ENCODE measurements at regions not wholly inside any gene's neighbourhood (a gene's known extent, or its start where the extent isn't known, plus 50 kb on each side); places are given as distances from the start of the nearest gene placed in this dataset.

DNA sequence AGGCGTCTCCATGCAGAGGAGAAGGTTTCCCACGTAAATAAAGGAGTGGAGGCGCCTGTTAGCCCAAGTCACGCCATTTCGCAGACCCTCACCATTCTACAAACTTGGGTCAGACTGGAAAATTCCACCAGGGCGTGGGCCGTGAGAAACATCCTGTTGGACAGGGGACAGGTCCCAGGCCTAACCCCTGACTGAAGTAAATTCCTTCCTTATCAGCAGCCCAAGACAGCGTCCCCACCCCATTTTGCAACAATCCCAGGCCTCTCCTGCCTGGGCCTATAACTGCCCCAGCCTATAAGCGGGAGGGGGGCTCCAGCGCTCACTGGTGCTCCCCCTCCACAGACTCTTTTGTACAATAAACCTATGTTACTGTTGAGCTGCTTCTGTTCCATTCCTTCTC lies 57.3 kb upstream of the CBLN2 start:
- TF ChIP-seq, protein P1, sequence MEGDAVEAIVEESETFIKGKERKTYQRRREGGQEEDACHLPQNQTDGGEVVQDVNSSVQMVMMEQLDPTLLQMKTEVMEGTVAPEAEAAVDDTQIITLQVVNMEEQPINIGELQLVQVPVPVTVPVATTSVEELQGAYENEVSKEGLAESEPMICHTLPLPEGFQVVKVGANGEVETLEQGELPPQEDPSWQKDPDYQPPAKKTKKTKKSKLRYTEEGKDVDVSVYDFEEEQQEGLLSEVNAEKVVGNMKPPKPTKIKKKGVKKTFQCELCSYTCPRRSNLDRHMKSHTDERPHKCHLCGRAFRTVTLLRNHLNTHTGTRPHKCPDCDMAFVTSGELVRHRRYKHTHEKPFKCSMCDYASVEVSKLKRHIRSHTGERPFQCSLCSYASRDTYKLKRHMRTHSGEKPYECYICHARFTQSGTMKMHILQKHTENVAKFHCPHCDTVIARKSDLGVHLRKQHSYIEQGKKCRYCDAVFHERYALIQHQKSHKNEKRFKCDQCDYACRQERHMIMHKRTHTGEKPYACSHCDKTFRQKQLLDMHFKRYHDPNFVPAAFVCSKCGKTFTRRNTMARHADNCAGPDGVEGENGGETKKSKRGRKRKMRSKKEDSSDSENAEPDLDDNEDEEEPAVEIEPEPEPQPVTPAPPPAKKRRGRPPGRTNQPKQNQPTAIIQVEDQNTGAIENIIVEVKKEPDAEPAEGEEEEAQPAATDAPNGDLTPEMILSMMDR (conservative IDR thresholded peaks at IDR 0.05; ENCODE audit: low read length), result no peak
- TF ChIP-seq EZH2phosphoT487 (IDR thresholded peaks at IDR 0.05; ENCODE audit: borderline replicate concordance, low read depth, low read length), result no peak

Measured in OCI-LY7 (cell line).